Upper lobe of left lung (tissue), 4 donors: ENCODE measurements at regions not wholly inside any gene's neighbourhood (a gene's known extent, or its start where the extent isn't known, plus 50 kb on each side); places are given as distances from the start of the nearest gene placed in this dataset.

Source experiments
- POLR2A ChIP-seq, 4 donors: fragments of 450-650 bp; IDR thresholded peaks; one replicate each; pipeline ENCODE4 v1.5.1; 2016 to 2017; ENCODE audit warnings: antibody characterized with exemption in 4 of 4, mild to moderate bottlenecking in 2 of 4
- TF ChIP-seq, protein P1 (sequence below), 6 experiments: fragments of 450-650 bp in 4 of 6; fragments of 200-600 bp in 2 of 6; sonication (generic) in 2 of 6; IDR thresholded peaks; one replicate each; pipeline ENCODE4 v1.5.1; 2016 to 2019; ENCODE audit warnings: antibody characterized with exemption in 6 of 6

DNA sequence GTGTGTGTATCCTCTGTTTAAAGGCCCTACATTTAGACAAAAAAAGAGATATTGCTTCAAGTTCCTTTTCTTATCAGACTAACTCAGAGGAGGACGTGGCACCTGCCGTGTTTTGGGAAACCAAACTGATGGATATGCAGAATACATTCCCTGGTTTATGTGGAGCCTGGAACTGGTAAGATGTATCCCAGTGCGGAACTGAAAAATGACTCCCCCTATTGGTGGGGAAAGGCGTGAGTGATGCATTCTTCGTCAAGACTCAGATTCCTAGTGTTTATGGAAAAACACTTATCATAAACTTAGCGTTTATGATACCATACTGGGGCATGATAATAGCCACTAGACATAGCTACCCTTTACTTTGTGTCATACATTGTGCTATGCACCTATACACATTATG lies 154.2 kb downstream of the ZNF326 start:
- TF ChIP-seq, protein P1, sequence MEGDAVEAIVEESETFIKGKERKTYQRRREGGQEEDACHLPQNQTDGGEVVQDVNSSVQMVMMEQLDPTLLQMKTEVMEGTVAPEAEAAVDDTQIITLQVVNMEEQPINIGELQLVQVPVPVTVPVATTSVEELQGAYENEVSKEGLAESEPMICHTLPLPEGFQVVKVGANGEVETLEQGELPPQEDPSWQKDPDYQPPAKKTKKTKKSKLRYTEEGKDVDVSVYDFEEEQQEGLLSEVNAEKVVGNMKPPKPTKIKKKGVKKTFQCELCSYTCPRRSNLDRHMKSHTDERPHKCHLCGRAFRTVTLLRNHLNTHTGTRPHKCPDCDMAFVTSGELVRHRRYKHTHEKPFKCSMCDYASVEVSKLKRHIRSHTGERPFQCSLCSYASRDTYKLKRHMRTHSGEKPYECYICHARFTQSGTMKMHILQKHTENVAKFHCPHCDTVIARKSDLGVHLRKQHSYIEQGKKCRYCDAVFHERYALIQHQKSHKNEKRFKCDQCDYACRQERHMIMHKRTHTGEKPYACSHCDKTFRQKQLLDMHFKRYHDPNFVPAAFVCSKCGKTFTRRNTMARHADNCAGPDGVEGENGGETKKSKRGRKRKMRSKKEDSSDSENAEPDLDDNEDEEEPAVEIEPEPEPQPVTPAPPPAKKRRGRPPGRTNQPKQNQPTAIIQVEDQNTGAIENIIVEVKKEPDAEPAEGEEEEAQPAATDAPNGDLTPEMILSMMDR (IDR thresholded peaks at IDR 0.05): no peak
- no peak for TF ChIP-seq POLR2A (IDR thresholded peaks at IDR 0.05)
